ENCODE measurements at regions not wholly inside any gene's neighbourhood (a gene's known extent, or its start where the extent isn't known, plus 50 kb on each side); places are given as distances from the start of the nearest gene placed in this dataset.

DNA sequence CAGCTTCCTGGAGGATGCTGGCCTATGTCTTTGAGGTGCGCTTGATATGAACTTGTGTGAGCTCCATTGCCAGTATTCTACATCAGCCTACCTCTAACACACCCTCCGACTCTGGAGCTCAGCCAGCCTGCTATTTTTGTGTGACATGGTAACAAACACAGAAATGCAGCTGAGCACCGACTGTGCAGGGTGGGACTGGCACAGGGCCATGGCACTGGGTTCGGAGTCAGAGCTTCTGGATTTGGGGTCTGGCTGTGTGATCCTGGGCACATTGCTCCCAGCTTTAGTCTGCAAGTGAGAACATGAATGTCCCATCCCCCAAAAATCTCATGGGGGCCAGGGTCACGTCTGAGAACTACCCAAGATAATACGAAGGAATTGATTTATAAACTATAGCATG lies 257.2 kb upstream of the CTBP2 start:
- no peaks in the 10 kb centered on the region for H3K4me1 ChIP-seq
- no peaks in the 10 kb centered on the region for H3K36me3 Mint-ChIP-seq
- H3K9me3 ChIP-seq (ENCODE audit: low read depth), result no peaks in the 10 kb centered on the region
- H3K79me2 ChIP-seq (ENCODE audit: low read depth), result no peaks in the 10 kb centered on the region
- no peak overlapping the region for H3K27ac Mint-ChIP-seq
- no peak overlapping the region for H3K4me3 ChIP-seq
- H2AFZ ChIP-seq (replicated peaks), result no peak overlapping the region
- TF ChIP-seq EZH2 (IDR thresholded peaks at IDR 0.05), result no peak
- no peak overlapping the region for H3K4me3 Mint-ChIP-seq
- H3K4me2 ChIP-seq, result no peak overlapping the region
- no peaks in the 10 kb centered on the region for H4K20me1 ChIP-seq (ENCODE audit: low read depth)
- peaks cover 5% of the 10 kb centered on the region for H3K9me3 Mint-ChIP-seq
- no peaks in the 10 kb centered on the region for H3K4me1 Mint-ChIP-seq
- H3K27me3 ChIP-seq, result no peaks in the 10 kb centered on the region
- no peaks in the 10 kb centered on the region for H3K36me3 ChIP-seq
- H3K27ac ChIP-seq, result no peak overlapping the region
- H3K9ac ChIP-seq, result no peak overlapping the region
- peaks cover 7% of the 10 kb centered on the region for H3K27me3 Mint-ChIP-seq (ENCODE audit: insufficient read depth, low read depth)
- no peaks in the 10 kb centered on the region for H3F3A ChIP-seq (ENCODE audit: low read depth)
- DNase-seq (ENCODE audit: low spot score), result no peak

- no peak for TF ChIP-seq EZH2 (IDR thresholded peaks at IDR 0.05)
- TF ChIP-seq EZH2phosphoT487 (IDR thresholded peaks at IDR 0.05), result no peak
- TF ChIP-seq CTCF (IDR thresholded peaks at IDR 0.05), result no peak
- Histone ChIP-seq H4K20me1 (ENCODE audit: low read depth) (no peaks in the 10 kb centered on the region), H3K27me3 (no peaks in the 10 kb centered on the region), H3K4me2 (no peak overlapping the region), H3K36me3 (no peaks in the 10 kb centered on the region), H3K4me1 (no peaks in the 10 kb centered on the region), H3K9me3 (ENCODE audit: low read depth) (no peaks in the 10 kb centered on the region), H3K79me2 (ENCODE audit: low read depth) (no peaks in the 10 kb centered on the region), H3F3A (ENCODE audit: low read depth) (no peaks in the 10 kb centered on the region), H3K9ac (no peak overlapping the region), H2AFZ (replicated peaks) (no peak overlapping the region), H3K4me3 (no peak overlapping the region), H3K27ac (no peak overlapping the region)
- H3K27me3 Mint-ChIP-seq (ENCODE audit: insufficient read depth, low read depth), result peaks cover 7% of the 10 kb centered on the region
- no peak overlapping the region for H3K4me3 Mint-ChIP-seq
- H3K4me1 Mint-ChIP-seq, result no peaks in the 10 kb centered on the region
- H3K9me3 Mint-ChIP-seq, result peaks cover 5% of the 10 kb centered on the region
- DNase-seq (ENCODE audit: low spot score), result no peak
- H3K36me3 Mint-ChIP-seq, result no peaks in the 10 kb centered on the region
- H3K27ac Mint-ChIP-seq, result no peak overlapping the region
Measured at GRCh38 chr10:125415964-125416363, 255.6 kb upstream of the CTBP2 start.

- Histone ChIP-seq H3F3A (ENCODE audit: low read depth) (no peaks in the 10 kb centered on the region), H3K27me3 (no peaks in the 10 kb centered on the region), H3K36me3 (no peaks in the 10 kb centered on the region), H3K27ac (no peak overlapping the region), H3K4me3 (no peak overlapping the region), H3K9me3 (ENCODE audit: low read depth) (no peaks in the 10 kb centered on the region), H3K79me2 (ENCODE audit: low read depth) (no peaks in the 10 kb centered on the region), H3K4me2 (no peak overlapping the region), H2AFZ (replicated peaks) (no peak overlapping the region), H3K9ac (no peak overlapping the region), H3K4me1 (no peaks in the 10 kb centered on the region), H4K20me1 (ENCODE audit: low read depth) (no peaks in the 10 kb centered on the region)
- TF ChIP-seq EZH2phosphoT487 (IDR thresholded peaks at IDR 0.05), result no peak
- no peak for TF ChIP-seq CTCF (IDR thresholded peaks at IDR 0.05)
- TF ChIP-seq EZH2 (IDR thresholded peaks at IDR 0.05), result no peak
- no peak for DNase-seq (ENCODE audit: low spot score)
- H3K36me3 Mint-ChIP-seq, result no peaks in the 10 kb centered on the region
- H3K4me3 Mint-ChIP-seq, result no peak overlapping the region
- peaks cover 5% of the 10 kb centered on the region for H3K9me3 Mint-ChIP-seq
- peaks cover 7% of the 10 kb centered on the region for H3K27me3 Mint-ChIP-seq (ENCODE audit: insufficient read depth, low read depth)
- H3K4me1 Mint-ChIP-seq, result no peaks in the 10 kb centered on the region
- H3K27ac Mint-ChIP-seq, result no peak overlapping the region
Measured at GRCh38 chr10:125415006-125415633, 254.8 kb upstream of the CTBP2 start.

- Histone ChIP-seq H3K4me3 (no peak overlapping the region), H3K4me1 (no peaks in the 10 kb centered on the region), H4K20me1 (ENCODE audit: low read depth) (no peaks in the 10 kb centered on the region), H2AFZ (replicated peaks) (no peak overlapping the region), H3K79me2 (ENCODE audit: low read depth) (no peaks in the 10 kb centered on the region), H3K9ac (no peak overlapping the region), H3K27ac (no peak overlapping the region), H3K9me3 (ENCODE audit: low read depth) (no peaks in the 10 kb centered on the region), H3K36me3 (no peaks in the 10 kb centered on the region), H3F3A (ENCODE audit: low read depth) (no peaks in the 10 kb centered on the region), H3K4me2 (no peak overlapping the region), H3K27me3 (no peaks in the 10 kb centered on the region)
- Mint-ChIP-seq H3K27me3 (ENCODE audit: insufficient read depth, low read depth) (peaks cover 2% of the 10 kb centered on the region), H3K9me3 (peaks cover 4% of the 10 kb centered on the region), H3K27ac (no peak overlapping the region), H3K36me3 (no peaks in the 10 kb centered on the region), H3K4me3 (no peak overlapping the region), H3K4me1 (no peaks in the 10 kb centered on the region)
- no peak for TF ChIP-seq EZH2phosphoT487 (IDR thresholded peaks at IDR 0.05)
- no peak for TF ChIP-seq EZH2 (IDR thresholded peaks at IDR 0.05)
- no peak for TF ChIP-seq CTCF (IDR thresholded peaks at IDR 0.05)
- no peak for DNase-seq (ENCODE audit: low spot score)
Measured at GRCh38 chr10:125411724-125412123, 251.4 kb upstream of the CTBP2 start.

Data from neural progenitor cell (in vitro differentiated cells).